ENCODE measurements at regions not wholly inside any gene's neighbourhood (a gene's known extent, or its start where the extent isn't known, plus 50 kb on each side); places are given as distances from the start of the nearest gene placed in this dataset.

GRCh38 chr6:78390066-78390465, 477.3 kb upstream of the IRAK1BP1 start:
- no peak for DNase-seq (ENCODE audit: low read depth)

- DNase-seq (ENCODE audit: low read depth) = no peak
Observed at GRCh38 chr6:78397499-78397898, 469.9 kb upstream of the IRAK1BP1 start.

- DNase-seq (ENCODE audit: low read depth) = no peak
Observed at GRCh38 chr6:78398292-78398691, 469.1 kb upstream of the IRAK1BP1 start.

- no peak for DNase-seq (ENCODE audit: low read depth)
Observed at GRCh38 chr6:78400076-78400475, 467.3 kb upstream of the IRAK1BP1 start.

DNA sequence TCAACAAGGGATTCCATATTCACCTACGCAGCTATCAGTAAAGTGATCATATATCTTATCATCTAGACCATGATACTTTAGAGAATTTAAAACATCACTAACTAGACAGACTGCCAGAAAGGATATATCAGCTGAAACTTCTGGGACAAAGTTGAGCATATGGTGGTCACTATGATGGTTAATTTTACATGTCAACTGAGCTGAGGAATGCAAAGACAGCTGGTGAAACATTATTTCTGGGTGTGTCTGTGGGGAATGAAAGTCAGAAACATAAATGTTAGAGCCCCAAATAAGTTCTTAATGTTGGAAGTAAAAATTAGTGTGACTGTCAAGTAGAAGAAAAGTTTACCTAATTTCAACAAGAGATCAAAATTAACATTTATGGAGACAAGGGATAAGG, 440.0 kb upstream of the IRAK1BP1 start:
- no peak for DNase-seq (ENCODE audit: low read depth)

GRCh38 chr6:78430521-78430920, 436.8 kb upstream of the IRAK1BP1 start:
- no peak for DNase-seq (ENCODE audit: low read depth)

- no peak for DNase-seq (ENCODE audit: low read depth)
Observed at GRCh38 chr6:78435671-78436070, 431.7 kb upstream of the IRAK1BP1 start.

DNA sequence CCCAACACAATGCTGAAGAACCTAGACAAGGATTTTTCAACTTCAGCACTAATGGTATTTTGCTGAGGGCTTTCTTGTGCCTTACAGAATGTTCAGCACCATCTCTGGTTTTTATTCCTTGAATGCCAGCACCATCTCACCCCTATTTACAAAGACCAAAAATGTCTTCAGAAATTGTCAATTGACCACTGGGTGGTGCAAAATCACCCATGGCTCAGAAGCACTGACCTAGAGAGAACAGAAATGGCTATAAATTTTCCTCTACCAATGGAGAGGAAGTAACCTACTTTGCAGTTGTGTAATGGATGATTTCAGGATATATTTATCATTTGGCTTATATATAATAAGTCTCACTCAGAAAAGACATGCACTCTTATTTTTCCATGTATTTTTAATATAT, 431.0 kb upstream of the IRAK1BP1 start:
- peak; percentile 7 for DNase-seq (ENCODE audit: low read depth)

- DNase-seq (ENCODE audit: low read depth) = no peak
Observed at GRCh38 chr6:78438135-78438534, 429.2 kb upstream of the IRAK1BP1 start.

GRCh38 chr6:78460711-78461110, 406.6 kb upstream of the IRAK1BP1 start:
- no peak for DNase-seq (ENCODE audit: low read depth)

DNA sequence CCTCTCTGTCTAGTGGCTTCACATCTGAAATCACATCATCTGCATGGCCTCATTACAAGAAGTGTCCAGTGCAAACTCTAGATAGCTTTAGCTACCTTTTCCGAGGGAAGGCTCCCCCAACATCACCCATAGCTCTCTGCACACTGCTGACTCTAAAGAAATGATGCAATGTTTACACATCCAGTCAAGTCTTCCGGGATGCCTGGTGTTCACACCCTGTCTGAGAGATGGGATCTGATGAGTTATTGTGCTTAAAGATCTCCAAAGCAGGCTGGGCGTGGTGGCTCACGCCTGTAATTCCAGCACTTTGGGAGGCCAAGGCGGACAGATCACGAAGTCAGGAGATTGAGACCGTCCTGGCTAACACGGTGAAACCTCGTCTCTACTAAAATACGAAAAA, 404.6 kb upstream of the IRAK1BP1 start:
- no peak for DNase-seq (ENCODE audit: low read depth)

DNA sequence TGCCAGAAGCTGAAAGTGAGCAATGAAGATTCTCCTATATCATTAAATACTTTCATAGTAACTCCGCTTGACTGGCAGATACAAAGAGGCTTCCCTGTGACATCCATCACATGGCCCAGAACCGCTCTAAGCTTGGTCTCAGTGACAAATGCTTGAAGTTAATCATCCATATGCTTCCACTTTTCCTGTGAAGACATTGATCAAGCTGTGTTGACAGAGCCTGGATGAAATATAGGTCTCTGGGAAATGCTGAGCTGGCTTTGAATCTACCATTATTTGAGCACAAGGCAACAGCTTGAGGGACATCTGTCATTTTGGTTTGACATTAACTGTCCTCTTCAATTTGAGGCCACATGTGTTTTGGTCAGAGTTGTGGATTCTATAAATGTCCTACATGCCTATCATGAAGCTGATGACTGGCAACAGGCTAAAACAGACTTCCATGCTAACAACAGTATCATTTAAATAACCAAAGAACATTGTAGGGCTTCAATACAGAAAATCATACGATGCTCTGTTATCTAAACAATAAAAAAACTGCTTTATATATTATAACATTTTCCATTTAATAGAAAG, 402.2 kb upstream of the IRAK1BP1 start:
- DNase-seq (ENCODE audit: low read depth) = no peak

GRCh38 chr6:78476561-78476960, 390.8 kb upstream of the IRAK1BP1 start:
- DNase-seq (ENCODE audit: low read depth) = no peak

DNA sequence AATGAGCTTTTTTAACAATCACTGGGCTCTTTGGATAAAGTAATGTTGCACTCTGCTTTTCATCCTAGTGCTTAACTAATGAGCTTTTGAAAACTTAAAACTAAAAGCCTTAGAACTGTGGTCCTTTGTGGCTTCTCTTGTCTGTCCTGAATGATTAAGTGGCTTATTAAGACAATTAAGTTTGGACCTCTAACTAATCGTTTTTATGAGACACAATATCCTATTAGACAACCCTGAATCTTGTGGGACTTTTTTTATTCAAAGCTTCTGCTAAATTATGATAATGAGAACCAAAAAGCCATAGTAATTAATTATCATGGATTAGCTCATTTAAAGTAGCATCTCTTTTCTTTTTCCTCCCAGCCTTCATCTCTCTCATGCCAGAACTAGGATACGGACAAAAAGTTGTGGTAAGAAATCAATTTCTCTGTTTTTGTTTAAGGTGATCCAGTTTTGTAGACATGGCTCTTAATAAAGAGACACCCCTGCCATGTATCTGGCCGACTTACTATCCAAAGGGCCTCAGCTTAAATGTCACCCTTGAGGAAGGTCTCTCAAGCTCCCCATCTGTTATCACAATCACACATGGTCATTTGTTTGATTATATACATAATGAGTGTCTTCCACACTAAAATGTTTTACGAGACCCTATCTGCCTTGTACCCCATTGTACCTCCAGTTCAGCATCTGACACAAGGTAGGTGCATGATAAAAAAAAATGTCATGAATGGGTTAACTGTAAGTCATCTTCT, 384.4 kb upstream of the IRAK1BP1 start:
- DNase-seq (ENCODE audit: low read depth) = no peak

DNA sequence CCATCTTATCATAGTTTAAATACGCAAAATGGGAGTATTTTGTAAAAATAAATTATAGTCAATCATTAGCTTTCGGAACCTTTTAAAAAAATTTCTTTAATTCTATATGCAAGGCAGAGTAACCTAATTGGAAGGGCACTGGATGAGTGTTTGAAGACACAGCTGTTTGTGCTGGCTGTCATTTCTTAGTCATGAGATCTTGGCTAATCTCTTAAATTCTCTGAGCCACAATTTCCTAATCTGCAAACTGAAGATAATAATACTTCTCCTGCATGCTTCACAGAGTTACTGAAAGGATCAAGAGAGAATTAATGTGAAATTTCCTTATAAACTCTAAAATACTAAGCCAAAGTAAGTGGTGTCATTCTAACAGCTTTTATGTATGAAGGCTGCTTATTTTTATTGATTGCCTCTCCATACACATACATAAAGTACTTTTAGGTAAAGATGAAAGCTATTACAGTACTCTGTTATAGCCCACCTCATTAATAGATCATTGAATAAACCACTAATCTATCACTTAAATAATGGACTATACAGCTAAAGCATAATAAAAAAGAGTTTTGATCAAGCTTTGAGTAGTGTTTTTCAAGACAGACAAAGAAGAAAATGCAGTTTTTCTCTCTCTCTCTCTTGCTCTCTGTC, 383.7 kb upstream of the IRAK1BP1 start:
- no peak for DNase-seq (ENCODE audit: low read depth)

DNA sequence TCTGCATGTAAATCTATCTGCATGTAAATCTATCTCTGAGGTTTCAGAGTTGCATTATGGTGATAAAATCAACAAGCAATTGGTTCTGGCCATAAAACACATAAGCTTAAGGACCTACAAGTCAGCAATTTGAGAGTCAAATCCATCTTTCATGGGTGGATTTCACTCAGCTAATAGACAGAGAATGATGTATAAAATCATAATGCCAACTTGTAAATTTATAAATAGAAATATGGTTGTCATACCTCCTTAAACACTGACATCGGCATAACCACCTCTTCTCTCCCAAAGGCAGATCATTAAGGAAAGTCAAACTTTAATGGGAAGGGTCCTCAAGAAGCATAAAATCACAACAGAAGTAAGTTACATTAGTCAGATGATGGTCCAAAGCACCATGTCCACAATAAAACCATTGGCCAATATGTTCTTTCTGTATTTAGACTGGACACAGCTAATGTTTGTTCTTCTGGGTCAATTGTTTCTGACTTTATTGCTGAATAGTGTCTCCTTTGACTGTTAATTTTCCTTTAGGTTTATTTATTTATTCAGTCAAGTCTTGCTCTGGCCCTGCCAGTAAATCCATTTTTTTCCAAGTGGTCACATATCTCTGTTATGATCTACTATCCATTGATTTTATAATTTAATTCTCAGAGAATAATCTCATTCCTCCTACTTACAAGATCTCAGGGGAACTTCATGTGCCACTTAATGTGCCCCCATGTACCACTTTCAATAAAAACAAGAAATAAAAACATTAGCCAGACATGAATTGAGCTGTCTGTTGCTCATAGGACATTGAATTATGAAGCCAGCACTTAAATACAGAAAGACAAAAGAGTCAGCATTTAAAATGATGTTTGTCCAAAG, 382.9 kb upstream of the IRAK1BP1 start:
- DNase-seq (ENCODE audit: low read depth) = no peak

DNA sequence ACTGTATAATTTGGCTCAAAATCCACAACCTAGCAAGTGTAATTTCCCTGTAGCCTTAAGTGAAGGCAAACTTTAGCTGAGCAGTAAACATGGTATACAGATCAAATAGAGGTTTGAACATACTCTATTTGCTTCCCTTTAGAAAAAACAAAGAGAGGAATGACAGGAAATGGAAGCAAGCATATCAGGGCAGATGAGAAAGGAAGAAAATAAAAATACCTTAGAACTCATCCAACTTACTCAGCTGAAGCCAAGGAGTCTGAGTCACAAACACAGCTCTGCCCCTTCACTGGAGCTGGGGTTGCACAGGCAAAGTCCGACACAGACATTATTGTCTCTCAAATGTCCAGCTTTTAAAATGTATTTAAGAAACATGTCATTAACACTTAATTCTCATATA, 379.9 kb upstream of the IRAK1BP1 start:
- DNase-seq (ENCODE audit: low read depth) = no peak

- DNase-seq (ENCODE audit: low read depth) = no peak
Observed at GRCh38 chr6:78489874-78490273, 377.5 kb upstream of the IRAK1BP1 start.

- DNase-seq (ENCODE audit: low read depth) = peak; percentile 5
Observed at GRCh38 chr6:78492351-78493017, 374.9 kb upstream of the IRAK1BP1 start.

- no peak for DNase-seq (ENCODE audit: low read depth)
Observed at GRCh38 chr6:78500299-78501089, 366.9 kb upstream of the IRAK1BP1 start.

DNA sequence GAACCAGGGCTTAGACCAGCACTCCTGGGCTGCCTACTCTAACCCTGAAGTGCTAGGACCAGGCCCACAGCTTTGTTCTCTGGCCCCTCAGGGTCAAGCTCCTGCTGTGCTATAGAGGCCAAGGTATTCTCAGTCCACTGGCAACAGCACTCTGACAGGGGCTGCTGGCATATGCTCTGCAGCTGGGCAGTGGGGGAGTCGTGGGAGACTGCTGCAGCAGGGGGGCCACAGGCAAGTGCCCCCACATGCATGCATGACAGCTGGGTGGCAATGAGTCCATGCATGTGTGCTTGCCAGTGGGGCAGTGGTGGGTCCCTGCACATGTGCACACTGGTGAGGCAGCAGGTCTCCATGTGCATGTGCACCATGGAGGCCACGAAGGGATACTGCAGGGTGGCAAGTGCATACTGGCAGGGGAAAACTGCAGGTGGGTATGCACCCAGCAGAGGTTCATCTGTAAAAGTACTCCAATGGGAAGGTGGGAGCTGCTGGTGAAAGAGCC, 364.9 kb upstream of the IRAK1BP1 start:
- no peak for DNase-seq (ENCODE audit: low read depth)
